ENCODE measurements at regions not wholly inside any gene's neighbourhood (a gene's known extent, or its start where the extent isn't known, plus 50 kb on each side); places are given as distances from the start of the nearest gene placed in this dataset.

GRCh38 chr9:16153221-16153620, 600.4 kb downstream of the CCDC171 start:
- no peak for TF ChIP-seq CTCF (IDR thresholded peaks at IDR 0.05; ENCODE audit: unreplicated experiment)
- Mint-ChIP-seq H3K27ac (no peak overlapping the region), H3K36me3 (ENCODE audit: insufficient read depth) (no peaks in the 10 kb centered on the region), H3K4me3 (ENCODE audit: low read depth) (no peak overlapping the region), H3K4me1 (ENCODE audit: low read depth) (peaks cover 6% of the 10 kb centered on the region), H3K9me3 (ENCODE audit: low read depth) (peaks cover 6% of the 10 kb centered on the region), H3K27me3 (peaks cover 45% of the 10 kb centered on the region)
- DNase-seq (ENCODE audit: low spot score, unreplicated experiment) = no peak

GRCh38 chr9:16153741-16154140, 600.9 kb downstream of the CCDC171 start:
- Mint-ChIP-seq H3K4me1 (ENCODE audit: low read depth) (peaks cover 6% of the 10 kb centered on the region), H3K4me3 (ENCODE audit: low read depth) (no peak overlapping the region), H3K9me3 (ENCODE audit: low read depth) (peaks cover 6% of the 10 kb centered on the region), H3K36me3 (ENCODE audit: insufficient read depth) (no peaks in the 10 kb centered on the region), H3K27me3 (peaks cover 45% of the 10 kb centered on the region), H3K27ac (no peak overlapping the region)
- TF ChIP-seq CTCF (IDR thresholded peaks at IDR 0.05; ENCODE audit: unreplicated experiment) = no peak
- DNase-seq (ENCODE audit: low spot score, unreplicated experiment) = no peak

- Mint-ChIP-seq H3K4me1 (ENCODE audit: low read depth) (peaks cover 6% of the 10 kb centered on the region), H3K27me3 (peaks cover 45% of the 10 kb centered on the region)
- peak; percentile 53 for DNase-seq (ENCODE audit: low spot score, unreplicated experiment)
These were observed 601.8 kb downstream of the CCDC171 start for GRCh38 chr9:16154521-16155078.

GRCh38 chr9:16155878-16156277, 603.0 kb downstream of the CCDC171 start:
- DNase-seq (ENCODE audit: low spot score, unreplicated experiment) = no peak
- no peak for TF ChIP-seq CTCF (IDR thresholded peaks at IDR 0.05; ENCODE audit: unreplicated experiment)
- no peak overlapping the region for H3K4me3 Mint-ChIP-seq (ENCODE audit: low read depth)
- peaks cover 41% of the 10 kb centered on the region for H3K27me3 Mint-ChIP-seq
- peaks cover 6% of the 10 kb centered on the region for H3K4me1 Mint-ChIP-seq (ENCODE audit: low read depth)
- no peaks in the 10 kb centered on the region for H3K36me3 Mint-ChIP-seq (ENCODE audit: insufficient read depth)
- no peaks in the 10 kb centered on the region for H3K9me3 Mint-ChIP-seq (ENCODE audit: low read depth)
- no peak overlapping the region for H3K27ac Mint-ChIP-seq

More at GRCh38 chr9:16154521-16155078, 601.8 kb downstream of the CCDC171 start:
- H3K9me3 Mint-ChIP-seq (ENCODE audit: low read depth) = peaks cover 2% of the 10 kb centered on the region
- peak; percentile 82 for TF ChIP-seq CTCF (IDR thresholded peaks at IDR 0.05; ENCODE audit: unreplicated experiment)
- H3K36me3 Mint-ChIP-seq (ENCODE audit: insufficient read depth) = no peaks in the 10 kb centered on the region
- H3K27ac Mint-ChIP-seq = no peak overlapping the region
- peak overlapping the region; percentile 51 for H3K4me3 Mint-ChIP-seq (ENCODE audit: low read depth)

- no peak overlapping the region for H3K4me3 Mint-ChIP-seq (ENCODE audit: low read depth)
- no peak for TF ChIP-seq CTCF (IDR thresholded peaks at IDR 0.05; ENCODE audit: unreplicated experiment)
- no peak overlapping the region for H3K27ac Mint-ChIP-seq
- H3K9me3 Mint-ChIP-seq (ENCODE audit: low read depth) = no peaks in the 10 kb centered on the region
- H3K27me3 Mint-ChIP-seq = peaks cover 35% of the 10 kb centered on the region
- DNase-seq (ENCODE audit: low spot score, unreplicated experiment) = no peak
- no peaks in the 10 kb centered on the region for H3K36me3 Mint-ChIP-seq (ENCODE audit: insufficient read depth)
- peaks cover 6% of the 10 kb centered on the region for H3K4me1 Mint-ChIP-seq (ENCODE audit: low read depth)
These were observed 604.4 kb downstream of the CCDC171 start for GRCh38 chr9:16157216-16157615.
